T-cell (primary cell): ENCODE measurements at regions not wholly inside any gene's neighbourhood (a gene's known extent, or its start where the extent isn't known, plus 50 kb on each side); places are given as distances from the start of the nearest gene placed in this dataset.

Experiments used
- ATAC-seq, 4 experiments: fragments of 200-7000 bp in 3 of 4; fragments of 150-1000 bp in 1 of 4; cut with Tn5 transposase; replicated peaks in 1 of 4; 1 replicate in 3 of 4; 2 replicates in 1 of 4; pipeline ENCODE4 v1.10.0; 2021; ENCODE audit warnings: moderate library complexity in 3 of 4, mild to moderate bottlenecking in 2 of 4, moderate number of reproducible peaks in 1 of 4
- CTCF ChIA-PET, 2 donors: fragments of 300-600 bp; sonication (Branson Sonifier 250); formaldehyde crosslinking; loops; one replicate each; lab custom pipeline; 2022; ENCODE audit warnings: antibody characterized with exemption in 2 of 2; lab: Charles Lee
- POLR2A ChIA-PET, 2 donors: fragments of 300-600 bp; sonication (Branson Sonifier 250); formaldehyde crosslinking; loops; one replicate each; lab custom pipeline; 2022; ENCODE audit warnings: antibody characterized with exemption in 2 of 2; lab: Charles Lee
- DNase-seq, 35 experiments: peaks; one replicate each; pipeline versions ENCODE4 v3.0.0 to v3.0.0-alpha.2; 2013 to 2023
- H3K27ac ChIP-seq: one replicate; pipeline ENCODE4 v1.5.1; 2013; ENCODE audit warnings: low read length
- H3K27me3 ChIP-seq, 2 experiments: replicated peaks in 1 of 2; 1 replicate in 1 of 2; 2 replicates in 1 of 2; pipeline versions ENCODE4 v1.6.1 to v1.7.0; 2013; ENCODE audit warnings: low read length in 1 of 2, mixed read lengths in 1 of 2; ENCODE audit not compliant: control insufficient read depth in 2 of 2, insufficient read depth in 2 of 2; ENCODE audit errors: extremely low read depth in 1 of 2
- H3K36me3 ChIP-seq, 2 donors: 1 replicate in 1 of 2; 2 replicates in 1 of 2; pipeline versions ENCODE4 v1.6.1 to v1.7.0; 2013; ENCODE audit warnings: low read length in 1 of 2; ENCODE audit not compliant: control insufficient read depth in 2 of 2, insufficient read depth in 1 of 2; ENCODE audit errors: extremely low read depth in 1 of 2
- H3K4me1 ChIP-seq, 2 experiments: 1 replicate in 1 of 2; 2 replicates in 1 of 2; pipeline versions ENCODE4 v1.6.1 to v1.7.0; 2013; ENCODE audit warnings: low read length in 2 of 2, mixed read lengths in 1 of 2; ENCODE audit not compliant: insufficient read depth in 2 of 2, control insufficient read depth in 1 of 2; ENCODE audit errors: extremely low read depth in 1 of 2
- H3K4me3 ChIP-seq, 2 donors: 1 replicate in 1 of 2; 2 replicates in 1 of 2; pipeline versions ENCODE4 v1.5.1 to v1.7.0; 2013; ENCODE audit warnings: mild to moderate bottlenecking in 2 of 2, low read length in 1 of 2, moderate library complexity in 1 of 2; ENCODE audit not compliant: control insufficient read depth in 1 of 2; ENCODE audit errors: extremely low read depth in 1 of 2
- H3K9me3 ChIP-seq: 2 replicates; pipeline ENCODE4 v1.7.0; 2013
- H3K27ac Mint-ChIP-seq, 2 donors: one replicate each; pipeline ENCODE4 v1.8.0; 2020 to 2021; ENCODE audit warnings: mild to moderate bottlenecking in 2 of 2, mixed read lengths in 2 of 2
- H3K27me3 Mint-ChIP-seq, 2 donors: one replicate each; pipeline ENCODE4 v1.8.0; 2021 to 2022; ENCODE audit warnings: mixed read lengths in 2 of 2
- H3K36me3 Mint-ChIP-seq: one replicate; pipeline ENCODE4 v1.8.0; 2021; ENCODE audit warnings: mixed read lengths
- H3K4me1 Mint-ChIP-seq, 3 donors: one replicate each; pipeline ENCODE4 v1.8.0; 2020 to 2022; ENCODE audit warnings: mixed read lengths in 3 of 3, mild to moderate bottlenecking in 1 of 3
- H3K4me3 Mint-ChIP-seq, 3 donors: one replicate each; pipeline ENCODE4 v1.8.0; 2020 to 2022; ENCODE audit warnings: mild to moderate bottlenecking in 3 of 3, mixed read lengths in 3 of 3, moderate library complexity in 3 of 3
- H3K9me3 Mint-ChIP-seq, 3 donors: one replicate each; pipeline ENCODE4 v1.8.0; 2020 to 2022; ENCODE audit warnings: mixed read lengths in 3 of 3
- WGBS: methylation state at CpG from one replicate; pipeline ENCODE4 v1.1.5; 2013; ENCODE audit warnings: missing lambda C conversion rate; ENCODE audit not compliant: insufficient coverage; 5-methylcytosine and 5-hydroxymethylcytosine counted together

DNA sequence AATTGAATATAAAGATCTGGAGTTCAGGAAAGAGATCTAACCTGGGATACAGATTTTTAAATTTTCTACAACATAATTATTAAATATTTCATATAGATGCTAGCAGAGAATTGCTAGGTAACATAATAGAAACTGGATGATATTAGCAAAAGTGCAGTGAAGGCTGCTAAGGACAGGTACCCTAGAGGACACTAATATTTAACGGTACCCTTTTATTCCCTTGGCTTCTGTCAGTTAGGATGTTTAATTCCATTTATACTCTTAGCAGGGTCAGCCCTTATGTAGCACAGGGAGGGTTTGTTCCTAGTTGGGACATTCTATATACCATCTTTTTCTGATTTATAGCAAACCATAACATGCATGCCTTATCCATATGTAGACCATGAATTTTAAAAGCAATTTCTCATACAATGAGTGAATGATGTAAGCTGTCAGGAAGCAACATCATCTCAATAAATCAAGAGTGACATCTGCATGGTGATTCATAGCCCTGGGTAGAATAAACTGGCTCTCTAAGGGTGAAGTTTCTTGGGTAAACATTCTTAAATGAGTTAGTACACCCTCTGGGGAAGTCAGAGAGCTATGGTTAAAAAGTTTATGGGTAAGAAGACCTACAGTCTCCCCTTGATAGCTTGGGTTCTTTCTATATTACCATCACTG, 404.4 kb upstream of the MGAT4C start:
- WGBS = no CpG with 5 or more reads among the region's 1 CpG
- Mint-ChIP-seq H3K27me3 (no peaks in the 10 kb centered on the region), H3K4me3 (no peak overlapping the region), H3K9me3 (peaks cover 0 to 4% (median 3%) of the 10 kb centered on the region in 3 donors), H3K27ac (no peak overlapping the region), H3K4me1 (no peaks in the 10 kb centered on the region), H3K36me3 (no peaks in the 10 kb centered on the region)
- H3K36me3 ChIP-seq = no peaks in the 10 kb centered on the region
- ATAC-seq (no peak), DNase-seq (no peak)
- CTCF ChIA-PET = no interaction called here
- H3K27ac ChIP-seq = no peak overlapping the region
- H3K4me3 ChIP-seq = no peak overlapping the region
- POLR2A ChIA-PET = no interaction called here
- no peaks in the 10 kb centered on the region for H3K27me3 ChIP-seq
- H3K9me3 ChIP-seq = no peaks in the 10 kb centered on the region
- H3K4me1 ChIP-seq = no peaks in the 10 kb centered on the region

DNA sequence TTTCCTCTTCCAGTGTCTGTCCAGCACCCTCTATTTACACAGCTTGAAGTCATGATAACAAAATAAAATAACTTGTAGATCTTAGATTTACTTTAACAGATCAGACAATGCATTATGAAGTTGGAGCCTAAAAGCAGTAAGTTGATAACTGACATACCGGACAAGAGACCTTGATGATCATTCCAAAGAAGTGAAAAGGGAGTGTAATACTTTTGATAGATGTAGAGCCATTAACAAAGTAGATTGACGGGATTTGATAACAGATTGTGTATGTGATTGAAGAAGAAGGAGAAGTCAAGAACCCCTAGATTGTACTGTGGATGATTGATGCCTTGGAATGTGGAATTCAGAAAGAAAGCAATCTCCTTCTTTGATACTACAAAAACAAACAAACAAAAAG, 403.8 kb upstream of the MGAT4C start:
- Histone ChIP-seq H3K9me3 (no peaks in the 10 kb centered on the region), H3K36me3 (no peaks in the 10 kb centered on the region), H3K4me3 (no peak overlapping the region), H3K4me1 (no peaks in the 10 kb centered on the region), H3K27ac (no peak overlapping the region), H3K27me3 (no peaks in the 10 kb centered on the region)
- no peak overlapping the region for H3K27ac Mint-ChIP-seq
- no peaks in the 10 kb centered on the region for H3K27me3 Mint-ChIP-seq
- H3K9me3 Mint-ChIP-seq = peaks cover 0 to 4% (median 3%) of the 10 kb centered on the region in 3 donors
- H3K4me3 Mint-ChIP-seq = no peak overlapping the region
- DNase-seq = no peak
- no peaks in the 10 kb centered on the region for H3K36me3 Mint-ChIP-seq
- no peak for ATAC-seq
- H3K4me1 Mint-ChIP-seq = no peaks in the 10 kb centered on the region
- WGBS = 83% methylated on average over 1 of the region's 2 CpGs
- CTCF ChIA-PET = no interaction called here
- POLR2A ChIA-PET = no interaction called here

DNA sequence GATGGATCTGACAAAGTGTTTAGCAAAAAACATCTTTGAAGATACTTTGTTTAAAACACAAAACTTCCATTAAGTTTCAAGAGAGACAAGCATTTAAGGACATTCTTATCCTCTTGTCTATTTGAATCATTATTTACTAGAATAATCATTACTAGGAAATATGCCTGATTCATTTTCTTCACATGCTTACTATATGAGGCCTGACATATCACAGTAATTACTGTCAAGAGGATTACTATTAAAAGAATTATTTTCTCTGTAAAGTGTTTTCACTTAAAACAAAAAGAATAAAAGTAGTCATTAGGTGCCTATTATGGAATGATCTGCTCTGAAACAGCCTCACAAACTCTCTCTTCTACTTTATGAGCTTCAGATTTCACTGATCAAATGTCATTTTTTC, 402.1 kb upstream of the MGAT4C start:
- DNase-seq (no peak), ATAC-seq (no peak)
- no peak overlapping the region for H3K27ac ChIP-seq
- Mint-ChIP-seq H3K27ac (no peak overlapping the region), H3K9me3 (peaks cover 0 to 4% (median 0%) of the 10 kb centered on the region in 3 donors), H3K27me3 (no peaks in the 10 kb centered on the region), H3K4me3 (no peak overlapping the region), H3K4me1 (no peaks in the 10 kb centered on the region), H3K36me3 (no peaks in the 10 kb centered on the region)
- no peaks in the 10 kb centered on the region for H3K36me3 ChIP-seq
- CTCF ChIA-PET = no interaction called here
- no peaks in the 10 kb centered on the region for H3K4me1 ChIP-seq
- POLR2A ChIA-PET = no interaction called here
- H3K4me3 ChIP-seq = no peak overlapping the region
- no peaks in the 10 kb centered on the region for H3K27me3 ChIP-seq
- H3K9me3 ChIP-seq = no peaks in the 10 kb centered on the region

DNA sequence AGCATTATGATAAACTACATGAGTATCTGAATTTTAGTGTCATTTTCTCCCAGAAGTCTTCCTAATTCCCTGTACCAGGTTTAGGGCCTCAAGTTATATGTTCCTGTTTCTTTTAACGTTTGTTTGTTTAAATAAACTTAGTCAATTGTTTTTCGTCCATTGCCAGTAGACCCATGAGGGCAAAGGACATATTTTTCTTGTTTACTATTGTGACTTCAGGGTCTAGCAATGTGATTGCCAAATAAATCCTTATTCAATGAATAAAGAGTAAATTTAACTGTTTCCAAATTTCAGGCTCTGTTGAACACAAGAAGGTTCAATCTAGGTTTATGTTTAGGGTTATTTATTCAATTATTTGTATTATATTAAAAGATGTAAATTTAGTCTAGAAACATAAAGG, 391.6 kb upstream of the MGAT4C start:
- POLR2A ChIA-PET = no interaction called here
- H3K9me3 Mint-ChIP-seq = peaks cover 3 to 5% (median 4%) of the 10 kb centered on the region in 3 donors
- no peak overlapping the region for H3K4me3 ChIP-seq
- ATAC-seq = no peak
- DNase-seq = no peak
- H3K27ac ChIP-seq = no peak overlapping the region
- H3K9me3 ChIP-seq = no peaks in the 10 kb centered on the region
- CTCF ChIA-PET = no interaction called here
- H3K27me3 Mint-ChIP-seq = no peaks in the 10 kb centered on the region
- no CpG with 5 or more reads among the region's 2 CpGs for WGBS
- H3K36me3 Mint-ChIP-seq = no peaks in the 10 kb centered on the region
- no peaks in the 10 kb centered on the region for H3K4me1 ChIP-seq
- H3K36me3 ChIP-seq = no peaks in the 10 kb centered on the region
- no peak overlapping the region for H3K4me3 Mint-ChIP-seq
- no peaks in the 10 kb centered on the region for H3K4me1 Mint-ChIP-seq
- no peaks in the 10 kb centered on the region for H3K27me3 ChIP-seq
- H3K27ac Mint-ChIP-seq = no peak overlapping the region

DNA sequence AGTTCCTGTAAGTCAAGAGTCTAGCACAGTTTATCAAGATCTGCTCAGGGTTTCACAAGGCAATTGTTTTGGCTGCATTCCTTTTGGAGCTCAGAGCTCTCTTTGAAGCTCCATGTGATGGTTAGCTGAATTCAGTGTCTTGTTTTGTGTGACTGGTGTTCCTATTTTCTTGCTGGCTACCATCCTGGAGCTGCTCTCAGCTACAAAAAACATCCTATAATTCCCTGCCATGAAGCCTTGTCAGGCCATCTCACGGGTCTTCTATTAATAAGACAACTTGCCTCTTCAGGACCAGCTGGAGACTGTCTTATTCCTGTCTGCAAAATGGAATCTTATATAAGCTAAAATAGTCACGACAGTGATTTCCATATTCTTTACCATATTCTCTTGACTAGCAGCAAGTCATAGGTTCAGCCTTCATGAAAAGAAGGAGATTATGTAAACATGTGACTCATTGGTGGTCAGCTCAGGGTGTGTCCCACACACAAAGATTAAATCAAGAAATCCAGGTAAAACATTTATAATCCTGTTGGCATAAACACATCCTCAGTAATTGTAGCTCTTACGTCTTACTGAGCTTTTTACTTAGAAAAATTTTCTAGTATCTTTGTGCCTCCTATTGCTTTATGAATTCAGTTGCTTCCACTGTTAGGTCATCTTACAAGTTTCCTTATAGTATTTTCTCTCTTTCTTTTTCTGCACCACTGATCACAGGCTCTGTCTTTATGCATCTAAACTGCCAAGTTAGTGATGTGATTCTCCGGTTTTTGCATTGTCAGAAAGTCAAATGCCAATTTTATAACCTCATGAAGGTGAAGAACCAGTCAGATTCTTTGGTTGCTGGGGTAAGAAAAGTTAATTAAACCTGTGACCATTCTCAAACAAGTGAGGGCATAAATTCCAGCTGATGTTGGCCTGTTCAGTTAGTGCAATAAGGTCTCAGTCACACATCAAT, 378.5 kb upstream of the MGAT4C start:
- ChIA-PET POLR2A (interaction anchor here in 1 of 2 donors (0.5 kb wide), 1 partner anchor 1046 kb away, joined by 3 read pairs; no protein-coding TSS in a partner anchor), CTCF (interaction anchor here (0.6 kb wide), 2 partner anchors 61 to 104 kb away, joined by 3 to 9 read pairs; no protein-coding TSS in a partner anchor)
- Histone ChIP-seq H3K4me1 (no peaks in the 10 kb centered on the region), H3K4me3 (no peak overlapping the region), H3K9me3 (no peaks in the 10 kb centered on the region), H3K27ac (no peak overlapping the region), H3K36me3 (no peaks in the 10 kb centered on the region), H3K27me3 (no peaks in the 10 kb centered on the region)
- H3K27ac Mint-ChIP-seq = no peak overlapping the region
- no peak for DNase-seq
- peaks cover 5 to 10% (median 5%) of the 10 kb centered on the region in 3 donors for H3K9me3 Mint-ChIP-seq
- H3K27me3 Mint-ChIP-seq = no peaks in the 10 kb centered on the region
- H3K4me3 Mint-ChIP-seq = no peak overlapping the region
- WGBS = 86% methylated on average over 1 of the region's 4 CpGs
- H3K36me3 Mint-ChIP-seq = no peaks in the 10 kb centered on the region
- H3K4me1 Mint-ChIP-seq = no peaks in the 10 kb centered on the region
- no peak for ATAC-seq

DNA sequence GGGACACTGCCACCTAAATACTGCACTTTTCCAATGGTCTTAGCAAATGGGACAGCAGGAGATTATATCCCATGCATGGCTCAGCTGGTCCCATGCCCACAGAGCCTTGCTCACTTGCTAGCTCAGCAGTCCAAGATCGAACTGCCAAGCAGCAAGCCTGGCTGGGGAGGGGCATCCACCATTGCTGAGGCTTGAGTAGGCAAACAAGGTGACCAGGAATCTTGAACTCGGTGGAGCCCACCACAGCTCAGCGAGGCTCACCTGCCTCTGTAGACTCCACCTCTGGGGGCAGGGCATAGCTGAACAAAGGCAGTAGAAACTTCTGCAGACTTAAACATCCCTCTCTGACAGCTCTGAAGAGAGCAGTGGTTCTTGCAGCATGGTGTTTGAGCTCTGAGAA, 370.8 kb upstream of the MGAT4C start:
- WGBS = 82% methylated on average over 3 of the region's 3 CpGs

More for the DNA sequence above, 370.8 kb upstream of the MGAT4C start:
- Mint-ChIP-seq H3K27me3 (no peaks in the 10 kb centered on the region), H3K36me3 (no peaks in the 10 kb centered on the region), H3K4me1 (no peaks in the 10 kb centered on the region), H3K9me3 (peaks cover 22 to 43% (median 36%) of the 10 kb centered on the region in 3 donors), H3K4me3 (no peak overlapping the region), H3K27ac (no peak overlapping the region)
- Histone ChIP-seq H3K4me1 (no peaks in the 10 kb centered on the region), H3K9me3 (no peaks in the 10 kb centered on the region), H3K27ac (no peak overlapping the region), H3K36me3 (no peaks in the 10 kb centered on the region), H3K4me3 (no peak overlapping the region), H3K27me3 (no peaks in the 10 kb centered on the region)
- ChIA-PET CTCF (no interaction called here), POLR2A (no interaction called here)
- DNase-seq (no peak), ATAC-seq (no peak)
